ENCODE measurements at regions not wholly inside any gene's neighbourhood (a gene's known extent, or its start where the extent isn't known, plus 50 kb on each side); places are given as distances from the start of the nearest gene placed in this dataset.

DNA sequence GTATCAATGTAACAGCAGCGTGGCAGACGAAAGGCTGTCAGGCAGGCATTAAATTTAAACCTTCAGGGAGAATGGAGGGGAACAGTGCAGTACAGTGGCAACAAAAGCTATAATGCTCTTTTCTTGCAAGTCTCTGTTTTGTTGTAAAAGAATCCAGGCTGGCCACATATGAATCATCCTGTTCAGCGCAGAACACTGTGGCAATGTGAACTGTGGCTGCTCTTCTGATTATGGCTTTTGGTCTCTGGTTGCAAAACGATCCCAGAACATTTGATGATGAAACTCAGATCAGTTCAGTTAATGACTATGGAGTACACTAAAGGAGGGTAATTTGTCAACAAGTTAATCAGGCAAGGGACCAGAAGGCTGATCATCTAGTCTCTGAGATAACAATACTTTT is 219.7 kb upstream of the SGO1 start:
- Histone ChIP-seq H3K9me3 (no peaks in the 10 kb centered on the region), H3K27me3 (no peaks in the 10 kb centered on the region), H3K4me1 (no peaks in the 10 kb centered on the region), H3K27ac (no peak overlapping the region), H3K36me3 (no peaks in the 10 kb centered on the region), H3K4me3 (no peak overlapping the region)
- TF ChIP-seq POLR2AphosphoS5 (IDR thresholded peaks at IDR 0.05) (no peak), CTCF (IDR thresholded peaks at IDR 0.05) (no peak), POLR2A (IDR thresholded peaks at IDR 0.05) (no peak)
- intact Hi-C loops (cut with DNase I; ENCODE audit: low total_unique reads): no loop called here
- DNase-seq (ENCODE audit: low spot score in 2 of 2): no peak

DNA sequence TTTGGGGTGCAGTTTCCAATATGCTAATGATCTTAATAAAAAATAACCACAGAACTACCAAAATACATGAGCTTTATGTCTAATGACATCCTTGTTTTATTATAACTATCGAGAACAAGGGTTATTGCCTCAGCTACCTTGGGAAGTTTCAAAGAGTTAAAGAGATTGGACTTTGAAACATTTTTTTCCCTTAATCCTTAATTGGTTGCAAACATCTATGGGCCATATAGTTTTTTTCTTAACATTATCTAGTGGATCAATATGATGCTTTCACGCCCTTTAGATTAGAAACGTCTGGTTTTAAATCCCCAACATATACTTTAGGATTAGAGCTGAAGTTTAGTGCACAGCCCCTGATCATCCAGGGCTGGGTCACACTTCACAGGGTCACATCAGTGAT is 219.2 kb upstream of the SGO1 start:
- Histone ChIP-seq H3K4me1 (no peaks in the 10 kb centered on the region), H3K27ac (no peak overlapping the region), H3K36me3 (no peaks in the 10 kb centered on the region), H3K27me3 (no peaks in the 10 kb centered on the region), H3K4me3 (no peak overlapping the region), H3K9me3 (no peaks in the 10 kb centered on the region)
- intact Hi-C loops (cut with DNase I; ENCODE audit: low total_unique reads): no loop called here
- no peak for DNase-seq (ENCODE audit: low spot score in 2 of 2)
- TF ChIP-seq POLR2A (IDR thresholded peaks at IDR 0.05) (no peak), CTCF (IDR thresholded peaks at IDR 0.05) (no peak), POLR2AphosphoS5 (IDR thresholded peaks at IDR 0.05) (no peak)

DNA sequence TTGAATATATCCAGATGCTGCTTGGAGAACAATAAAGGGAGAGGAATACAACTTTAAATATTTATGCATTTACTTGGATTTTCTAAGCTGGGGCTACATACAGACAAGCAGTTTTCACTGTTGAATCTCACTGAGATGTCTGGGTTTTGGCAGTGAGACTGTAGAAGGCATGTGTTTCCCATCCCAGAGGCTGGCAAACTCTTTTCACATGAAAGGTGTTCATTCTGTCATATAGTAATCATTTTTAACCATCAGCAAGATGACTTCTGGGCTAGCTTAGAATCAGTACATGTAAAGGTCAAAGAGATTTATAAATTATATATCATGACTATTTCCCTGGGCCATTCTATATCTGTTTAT is 218.7 kb upstream of the SGO1 start:
- H3K27me3 ChIP-seq: no peaks in the 10 kb centered on the region
- TF ChIP-seq POLR2A (IDR thresholded peaks at IDR 0.05): no peak
- no peak for TF ChIP-seq CTCF (IDR thresholded peaks at IDR 0.05)
- TF ChIP-seq POLR2AphosphoS5 (IDR thresholded peaks at IDR 0.05): no peak
- DNase-seq (ENCODE audit: low spot score in 2 of 2): no peak
- H3K27ac ChIP-seq: no peak overlapping the region
- H3K9me3 ChIP-seq: no peaks in the 10 kb centered on the region
- no peaks in the 10 kb centered on the region for H3K4me1 ChIP-seq
- no peak overlapping the region for H3K4me3 ChIP-seq
- H3K36me3 ChIP-seq: no peaks in the 10 kb centered on the region
- intact Hi-C loops (cut with DNase I; ENCODE audit: low total_unique reads): no loop called here

GRCh38 chr3:20403986-20404740 is 218.2 kb upstream of the SGO1 start:
- intact Hi-C loops (cut with DNase I; ENCODE audit: low total_unique reads): no loop called here
- no peaks in the 10 kb centered on the region for H3K27me3 ChIP-seq
- no peaks in the 10 kb centered on the region for H3K4me1 ChIP-seq
- no peaks in the 10 kb centered on the region for H3K9me3 ChIP-seq
- H3K27ac ChIP-seq: no peak overlapping the region
- TF ChIP-seq CTCF (IDR thresholded peaks at IDR 0.05): no peak
- no peak for TF ChIP-seq POLR2AphosphoS5 (IDR thresholded peaks at IDR 0.05)
- TF ChIP-seq POLR2A (IDR thresholded peaks at IDR 0.05): no peak
- no peak overlapping the region for H3K4me3 ChIP-seq
- no peaks in the 10 kb centered on the region for H3K36me3 ChIP-seq
- DNase-seq (ENCODE audit: low spot score in 2 of 2): no peak

GRCh38 chr3:20401253-20401652 is 215.2 kb upstream of the SGO1 start:
- Histone ChIP-seq H3K4me3 (no peak overlapping the region), H3K36me3 (no peaks in the 10 kb centered on the region), H3K9me3 (no peaks in the 10 kb centered on the region), H3K27me3 (no peaks in the 10 kb centered on the region), H3K4me1 (no peaks in the 10 kb centered on the region), H3K27ac (no peak overlapping the region)
- intact Hi-C loops (cut with DNase I; ENCODE audit: low total_unique reads): no loop called here
- no peak for TF ChIP-seq CTCF (IDR thresholded peaks at IDR 0.05)
- no peak for TF ChIP-seq POLR2A (IDR thresholded peaks at IDR 0.05)
- no peak for TF ChIP-seq POLR2AphosphoS5 (IDR thresholded peaks at IDR 0.05)
- DNase-seq (ENCODE audit: low spot score in 2 of 2): no peak
